ENCODE measurements at regions not wholly inside any gene's neighbourhood (a gene's known extent, or its start where the extent isn't known, plus 50 kb on each side); places are given as distances from the start of the nearest gene placed in this dataset.

DNA sequence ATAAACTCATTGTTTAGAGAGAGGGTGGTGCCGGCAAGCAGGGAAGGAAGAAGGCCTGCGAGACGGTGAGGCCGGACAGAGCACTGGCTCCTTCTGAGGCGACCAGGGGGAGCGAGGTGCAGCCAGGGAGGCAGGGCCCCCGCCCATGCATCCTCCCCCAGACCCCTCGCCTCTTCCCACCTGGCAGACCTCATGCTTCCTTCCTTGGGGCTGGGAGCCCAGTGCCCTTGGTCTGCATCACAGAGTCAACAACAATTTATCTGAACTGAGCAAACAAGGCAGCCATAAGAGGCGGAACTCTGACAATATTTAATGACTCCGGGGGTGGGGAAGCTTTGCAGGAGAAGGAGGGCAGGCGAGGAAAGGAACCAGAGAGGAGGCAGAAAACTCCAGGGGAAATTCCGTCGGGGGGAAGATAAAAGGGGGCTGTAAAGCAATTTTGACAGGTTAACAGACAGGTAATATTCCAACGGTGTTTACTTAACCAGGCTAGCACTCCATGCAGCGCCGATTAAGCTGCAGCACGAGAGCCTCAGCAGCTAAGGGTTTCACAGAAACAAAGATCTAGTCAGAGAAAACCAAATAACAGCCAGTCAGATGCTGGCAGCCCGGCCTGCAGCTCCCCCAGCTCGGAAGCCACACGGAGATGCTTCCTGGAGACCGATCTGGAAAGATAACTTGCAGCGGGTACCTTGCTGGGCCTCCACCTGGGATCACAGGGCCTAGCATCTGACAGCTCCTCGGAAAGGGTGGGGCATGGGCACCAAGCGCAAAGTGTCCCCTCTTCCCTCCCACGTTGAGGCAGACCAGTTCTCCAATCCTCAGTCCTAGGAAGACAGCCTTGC is 398.2 kb downstream of the SOX9 start:
- H3K9me3 ChIP-seq = no peaks in the 10 kb centered on the region
- no peaks in the 10 kb centered on the region for H3K36me3 ChIP-seq
- H3K4me1 ChIP-seq = peaks cover 0 to 11% (median 0%) of the 10 kb centered on the region in 4 donors
- TF ChIP-seq POLR2A (IDR thresholded peaks at IDR 0.05) = no peak
- TF ChIP-seq, protein P1, sequence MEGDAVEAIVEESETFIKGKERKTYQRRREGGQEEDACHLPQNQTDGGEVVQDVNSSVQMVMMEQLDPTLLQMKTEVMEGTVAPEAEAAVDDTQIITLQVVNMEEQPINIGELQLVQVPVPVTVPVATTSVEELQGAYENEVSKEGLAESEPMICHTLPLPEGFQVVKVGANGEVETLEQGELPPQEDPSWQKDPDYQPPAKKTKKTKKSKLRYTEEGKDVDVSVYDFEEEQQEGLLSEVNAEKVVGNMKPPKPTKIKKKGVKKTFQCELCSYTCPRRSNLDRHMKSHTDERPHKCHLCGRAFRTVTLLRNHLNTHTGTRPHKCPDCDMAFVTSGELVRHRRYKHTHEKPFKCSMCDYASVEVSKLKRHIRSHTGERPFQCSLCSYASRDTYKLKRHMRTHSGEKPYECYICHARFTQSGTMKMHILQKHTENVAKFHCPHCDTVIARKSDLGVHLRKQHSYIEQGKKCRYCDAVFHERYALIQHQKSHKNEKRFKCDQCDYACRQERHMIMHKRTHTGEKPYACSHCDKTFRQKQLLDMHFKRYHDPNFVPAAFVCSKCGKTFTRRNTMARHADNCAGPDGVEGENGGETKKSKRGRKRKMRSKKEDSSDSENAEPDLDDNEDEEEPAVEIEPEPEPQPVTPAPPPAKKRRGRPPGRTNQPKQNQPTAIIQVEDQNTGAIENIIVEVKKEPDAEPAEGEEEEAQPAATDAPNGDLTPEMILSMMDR (IDR thresholded peaks at IDR 0.05) = no peak
- no peaks in the 10 kb centered on the region for H3K27me3 ChIP-seq
- DNase-seq = peak in 2 of 3 donors; percentile 62 to 67
- peak overlapping the region in 2 of 4 donors; percentile 57 to 75 for H3K27ac ChIP-seq
- H3K4me3 ChIP-seq = peak overlapping the region in 1 of 4 donors; percentile 8

DNA sequence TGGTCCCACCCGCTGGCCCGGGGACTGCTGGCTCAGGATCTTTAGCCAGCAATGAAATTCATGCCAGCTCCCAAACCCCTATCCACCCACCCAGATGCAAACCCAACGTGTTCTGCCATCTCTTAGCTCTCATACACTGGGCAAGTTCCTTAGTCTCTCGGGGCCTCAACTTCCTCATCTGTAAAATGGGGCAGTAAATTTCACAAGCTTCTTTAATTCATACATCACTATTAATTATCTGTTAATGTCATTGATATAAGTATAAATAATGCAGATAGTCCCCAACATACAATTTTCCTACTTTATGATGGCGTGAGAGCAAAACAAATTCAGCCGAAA is 398.7 kb downstream of the SOX9 start:
- peaks cover 0 to 11% (median 0%) of the 10 kb centered on the region in 4 donors for H3K4me1 ChIP-seq
- H3K27ac ChIP-seq = peak overlapping the region in 2 of 4 donors; percentile 57 to 75
- no peak overlapping the region for H3K4me3 ChIP-seq

DNA sequence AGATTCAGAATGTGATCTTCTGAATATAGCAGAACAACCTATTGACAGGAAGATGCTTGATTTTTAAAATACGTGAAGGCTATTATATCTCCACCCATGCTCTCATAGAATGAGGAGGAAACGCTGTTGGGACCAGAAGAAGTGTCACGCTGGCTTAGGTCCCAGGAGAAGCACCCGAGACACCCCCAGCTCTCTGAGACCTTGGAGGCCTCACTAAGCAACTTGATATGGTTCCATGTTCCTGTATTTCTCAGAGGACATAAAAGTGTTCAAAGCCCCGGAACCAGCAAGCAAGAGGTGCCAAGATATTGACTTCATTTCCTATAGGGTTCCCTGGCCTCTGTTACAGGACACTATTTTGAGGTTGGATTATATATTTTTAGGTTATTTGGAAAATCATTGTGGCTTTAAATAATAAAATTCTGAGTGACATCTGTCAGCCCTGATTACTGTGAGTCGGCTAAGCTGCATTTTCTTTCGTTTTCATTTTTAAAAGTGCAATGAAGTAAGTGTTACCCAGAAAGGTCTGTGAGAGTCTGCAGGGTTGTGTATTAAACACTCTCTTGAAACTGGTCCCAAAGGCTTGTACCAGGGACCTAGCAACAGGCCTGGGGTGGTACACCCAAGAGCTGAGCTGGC is 400.0 kb downstream of the SOX9 start:
- Histone ChIP-seq H3K27ac (peak overlapping the region in 2 of 4 donors; percentile 29 to 50), H3K4me3 (no peak overlapping the region), H3K4me1 (peaks cover 0 to 17% (median 0%) of the 10 kb centered on the region in 4 donors), H3K9me3 (no peaks in the 10 kb centered on the region), H3K36me3 (no peaks in the 10 kb centered on the region), H3K27me3 (no peaks in the 10 kb centered on the region)
- TF ChIP-seq, protein P1 (IDR thresholded peaks at IDR 0.05) = no peak
- TF ChIP-seq POLR2A (IDR thresholded peaks at IDR 0.05) = no peak
- no peak for DNase-seq

More for the DNA sequence above, 398.7 kb downstream of the SOX9 start:
- Histone ChIP-seq H3K9me3 (no peaks in the 10 kb centered on the region), H3K36me3 (no peaks in the 10 kb centered on the region), H3K27me3 (no peaks in the 10 kb centered on the region)
- no peak for DNase-seq
- TF ChIP-seq, protein P1 (IDR thresholded peaks at IDR 0.05) = no peak
- no peak for TF ChIP-seq POLR2A (IDR thresholded peaks at IDR 0.05)

DNA sequence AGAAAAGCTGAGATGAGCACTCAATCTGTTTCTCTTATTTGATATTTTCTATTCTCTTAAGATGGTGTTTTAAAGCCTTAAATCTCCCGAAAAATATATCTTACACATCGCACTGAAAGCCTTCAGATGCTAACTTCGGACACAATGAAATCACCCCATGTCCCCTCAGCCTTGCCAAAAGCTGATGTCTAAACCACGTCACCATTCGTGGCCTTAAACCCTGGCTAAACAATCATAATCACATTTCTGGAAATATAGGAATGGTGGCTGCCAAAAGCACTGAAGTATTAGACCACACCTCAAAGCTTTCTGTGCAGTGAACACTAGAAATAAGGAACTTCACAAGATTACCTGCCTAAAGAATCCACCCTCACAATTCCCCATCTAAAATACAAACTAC is 402.7 kb downstream of the SOX9 start:
- Histone ChIP-seq H3K27me3 (no peaks in the 10 kb centered on the region), H3K4me3 (no peak overlapping the region), H3K36me3 (no peaks in the 10 kb centered on the region), H3K4me1 (peaks cover 0 to 26% (median 0%) of the 10 kb centered on the region in 4 donors), H3K27ac (no peak overlapping the region), H3K9me3 (no peaks in the 10 kb centered on the region)
- TF ChIP-seq, protein P1 (IDR thresholded peaks at IDR 0.05) = no peak
- TF ChIP-seq POLR2A (IDR thresholded peaks at IDR 0.05) = no peak
- no peak for DNase-seq

DNA sequence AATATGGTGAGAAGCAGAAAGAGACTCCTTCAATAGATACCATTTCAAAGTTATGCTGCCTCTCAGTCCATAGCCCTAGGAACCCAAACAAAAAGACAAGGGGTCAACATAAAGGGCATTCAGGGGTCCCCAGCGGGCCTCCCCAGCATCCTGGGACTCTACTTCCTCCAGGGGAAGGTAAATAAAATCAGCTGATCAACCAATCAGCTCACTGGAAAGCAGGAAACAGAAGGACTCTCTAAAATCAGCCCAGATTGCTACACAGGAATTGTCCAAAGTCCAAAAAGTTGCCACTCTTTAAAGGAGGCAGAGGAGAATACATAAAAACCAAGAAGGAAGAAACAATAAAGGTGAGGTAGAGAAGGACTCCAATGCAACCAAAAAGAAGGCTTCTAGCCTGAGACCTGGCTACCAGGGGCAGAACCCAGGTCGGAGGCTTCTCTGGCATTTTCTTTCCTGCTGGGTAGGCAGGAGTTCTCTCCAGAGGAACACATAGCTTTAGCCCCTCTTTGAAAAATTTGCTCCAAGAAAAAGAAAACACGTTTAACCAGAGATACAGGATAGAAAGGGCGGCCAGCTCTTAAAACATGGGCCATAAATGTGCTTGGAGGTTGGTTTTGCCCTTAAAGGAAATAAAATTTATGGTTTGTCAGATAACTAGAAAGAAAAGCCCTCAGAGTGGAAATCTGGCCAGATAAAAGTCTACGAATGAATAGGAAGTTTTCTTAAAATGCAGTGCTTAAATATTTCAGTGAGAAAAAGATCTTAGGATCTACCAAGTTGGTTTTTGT is 404.6 kb downstream of the SOX9 start:
- peak overlapping the region in 3 of 4 donors; percentile 40 to 71 (median 53) for H3K27ac ChIP-seq
- no peak for DNase-seq
- H3K9me3 ChIP-seq = no peaks in the 10 kb centered on the region
- no peaks in the 10 kb centered on the region for H3K36me3 ChIP-seq
- TF ChIP-seq, protein P1 (IDR thresholded peaks at IDR 0.05) = no peak
- TF ChIP-seq POLR2A (IDR thresholded peaks at IDR 0.05) = no peak
- H3K4me3 ChIP-seq = no peak overlapping the region
- H3K27me3 ChIP-seq = no peaks in the 10 kb centered on the region
- H3K4me1 ChIP-seq = peaks cover 0 to 18% (median 0%) of the 10 kb centered on the region in 4 donors

All from Peyer's patch (tissue), 4 donors.